ENCODE measurements at regions not wholly inside any gene's neighbourhood (a gene's known extent, or its start where the extent isn't known, plus 50 kb on each side); places are given as distances from the start of the nearest gene placed in this dataset.

DNA sequence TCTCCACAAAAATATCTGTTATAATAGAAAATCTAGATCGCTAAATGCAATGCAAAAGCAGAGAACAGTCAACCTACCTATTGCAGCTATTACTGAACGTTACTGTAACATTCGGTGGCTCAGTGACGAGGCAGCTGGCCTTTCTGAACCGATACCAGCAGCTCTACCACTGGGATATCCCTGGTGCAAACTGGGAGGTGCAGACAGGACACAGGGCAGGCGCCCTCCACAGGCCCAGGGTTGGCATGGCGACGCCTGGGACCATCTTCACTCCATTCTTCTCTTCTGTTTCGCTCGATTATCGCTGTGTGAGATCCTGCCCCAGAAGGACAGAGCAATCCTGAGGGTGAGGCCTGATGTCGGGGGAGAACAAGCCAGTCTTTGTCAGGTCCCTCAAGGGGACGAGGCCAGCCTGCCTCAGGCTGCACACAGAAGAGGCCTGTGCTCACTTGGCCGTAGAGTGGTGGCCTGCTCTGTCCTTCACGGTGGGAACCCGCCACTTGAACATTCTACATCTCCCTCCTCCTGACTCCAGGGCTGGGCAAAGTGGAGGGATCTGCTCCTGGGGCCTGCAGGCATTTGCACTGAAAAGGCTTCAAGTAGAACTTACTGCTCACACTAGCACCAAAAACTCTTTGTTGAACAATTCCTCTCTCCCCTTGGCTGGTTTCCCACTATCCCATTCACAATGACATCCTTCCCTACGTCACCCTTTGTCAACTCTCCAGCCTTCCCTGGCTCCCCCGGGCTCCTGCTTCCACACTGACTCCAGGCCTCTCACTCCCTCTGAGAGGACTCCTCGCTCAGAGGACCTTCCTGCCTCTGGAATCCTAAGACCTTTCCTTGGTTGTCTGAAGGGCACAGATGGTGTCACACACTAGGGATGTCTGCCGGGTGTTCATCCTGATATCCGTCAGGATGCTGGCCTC is 49.7 kb downstream of the CYRIA start:
- DNase-seq = no peak

DNA sequence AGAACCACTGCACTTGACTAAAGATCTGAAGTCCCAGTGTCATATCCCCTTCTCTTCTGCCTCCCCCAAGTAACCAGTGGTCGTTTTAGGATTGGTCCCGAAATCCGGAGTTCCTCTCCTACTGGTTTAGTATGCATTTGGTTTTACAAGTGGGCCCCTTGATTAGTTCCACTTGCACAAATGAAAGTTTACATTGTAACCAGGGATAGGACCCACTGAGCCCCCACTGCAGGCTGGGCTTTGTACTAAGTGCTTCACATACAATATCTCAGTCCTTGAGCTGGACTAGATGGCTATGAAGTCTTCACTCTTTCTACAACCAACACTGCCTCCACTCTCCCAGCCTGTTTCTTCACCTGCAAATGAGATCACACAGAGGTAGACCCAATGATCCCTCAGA is 50.4 kb downstream of the CYRIA start:
- DNase-seq = no peak

DNA sequence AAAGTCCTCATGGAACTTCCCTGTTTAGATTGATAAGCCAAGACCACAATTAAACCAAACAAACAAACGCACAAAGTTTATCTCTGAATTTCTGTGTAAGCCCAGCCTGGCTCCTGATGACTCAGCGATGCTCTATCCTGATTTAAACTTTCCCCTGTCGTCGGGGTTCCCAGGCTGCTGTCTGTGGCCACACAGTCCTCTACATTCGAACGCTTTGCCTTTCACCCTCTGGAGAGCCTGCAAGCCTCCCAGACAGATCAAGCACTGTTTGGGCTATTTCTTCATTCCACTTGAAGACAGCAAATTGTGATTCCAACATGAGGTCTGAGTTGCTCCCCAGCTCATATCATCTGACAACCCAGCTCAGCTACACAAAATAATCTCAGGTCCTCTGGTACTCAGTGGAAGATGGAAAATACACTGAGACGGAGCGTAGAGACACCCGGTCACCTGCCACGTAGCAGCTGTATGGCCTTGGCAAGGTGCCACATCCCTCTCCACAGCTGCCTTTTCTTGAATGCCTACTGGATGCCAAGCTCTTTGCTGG is 51.2 kb downstream of the CYRIA start:
- no peak for DNase-seq

DNA sequence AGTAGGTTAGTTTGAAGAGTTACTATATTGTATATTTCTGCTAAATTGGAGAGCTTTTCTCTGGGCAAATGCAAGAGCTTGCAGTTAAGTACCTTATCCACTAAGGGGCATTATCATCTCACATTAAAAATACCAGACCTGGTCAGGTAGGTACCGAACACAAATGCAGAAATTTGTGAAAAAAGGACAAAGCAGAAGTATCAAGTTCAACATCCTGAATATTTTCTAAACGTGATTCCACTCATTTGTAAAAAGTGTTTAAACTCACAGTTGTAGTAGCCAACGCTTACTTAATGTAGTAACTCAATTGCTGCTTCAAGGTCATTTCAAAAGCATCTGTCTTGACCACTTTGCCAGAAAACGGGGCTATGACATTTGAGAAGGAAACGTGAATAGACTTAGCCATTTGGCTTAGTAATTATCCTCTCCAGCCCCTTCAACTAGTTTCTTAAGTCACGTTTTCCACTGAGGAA is 52.1 kb downstream of the CYRIA start:
- no peak for DNase-seq

DNA sequence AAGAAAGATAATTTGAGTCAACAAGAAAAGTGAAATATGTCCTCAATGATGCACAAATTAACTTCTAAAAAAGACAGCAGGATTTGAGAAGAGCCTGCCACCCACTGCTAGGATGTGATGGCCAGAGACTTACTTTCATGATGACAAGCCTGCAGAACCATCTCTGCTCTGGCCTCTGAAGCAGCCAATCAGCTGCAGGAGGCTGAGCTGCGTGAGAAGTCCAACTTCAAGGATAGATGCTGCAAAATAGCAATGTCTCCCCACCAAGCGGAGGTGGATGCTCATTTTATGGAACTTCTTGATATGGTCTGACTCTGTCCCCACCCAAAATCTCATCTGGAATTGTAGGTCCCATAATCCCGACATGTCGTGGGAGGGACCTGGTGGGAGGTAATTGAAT is 53.1 kb downstream of the CYRIA start:
- no peak for DNase-seq

DNA sequence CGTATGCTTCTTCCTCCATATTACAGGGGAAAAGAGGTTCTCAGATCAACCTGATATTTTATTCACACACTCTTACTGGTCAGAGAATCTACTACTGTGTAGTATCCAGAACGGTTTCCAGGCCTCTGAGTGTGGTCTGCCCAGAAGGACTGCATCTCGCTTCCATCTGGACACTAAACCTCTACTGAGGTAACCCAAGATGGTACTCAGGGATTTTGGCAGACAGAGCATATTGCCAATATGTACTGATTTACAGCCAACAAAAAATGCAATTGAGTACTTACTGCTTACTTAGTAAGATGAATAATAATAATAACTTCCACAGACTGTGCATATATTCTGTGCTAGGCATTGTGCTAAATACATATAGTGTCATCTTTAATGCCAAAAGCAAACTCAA is 55.8 kb downstream of the CYRIA start:
- no peak for DNase-seq

DNA sequence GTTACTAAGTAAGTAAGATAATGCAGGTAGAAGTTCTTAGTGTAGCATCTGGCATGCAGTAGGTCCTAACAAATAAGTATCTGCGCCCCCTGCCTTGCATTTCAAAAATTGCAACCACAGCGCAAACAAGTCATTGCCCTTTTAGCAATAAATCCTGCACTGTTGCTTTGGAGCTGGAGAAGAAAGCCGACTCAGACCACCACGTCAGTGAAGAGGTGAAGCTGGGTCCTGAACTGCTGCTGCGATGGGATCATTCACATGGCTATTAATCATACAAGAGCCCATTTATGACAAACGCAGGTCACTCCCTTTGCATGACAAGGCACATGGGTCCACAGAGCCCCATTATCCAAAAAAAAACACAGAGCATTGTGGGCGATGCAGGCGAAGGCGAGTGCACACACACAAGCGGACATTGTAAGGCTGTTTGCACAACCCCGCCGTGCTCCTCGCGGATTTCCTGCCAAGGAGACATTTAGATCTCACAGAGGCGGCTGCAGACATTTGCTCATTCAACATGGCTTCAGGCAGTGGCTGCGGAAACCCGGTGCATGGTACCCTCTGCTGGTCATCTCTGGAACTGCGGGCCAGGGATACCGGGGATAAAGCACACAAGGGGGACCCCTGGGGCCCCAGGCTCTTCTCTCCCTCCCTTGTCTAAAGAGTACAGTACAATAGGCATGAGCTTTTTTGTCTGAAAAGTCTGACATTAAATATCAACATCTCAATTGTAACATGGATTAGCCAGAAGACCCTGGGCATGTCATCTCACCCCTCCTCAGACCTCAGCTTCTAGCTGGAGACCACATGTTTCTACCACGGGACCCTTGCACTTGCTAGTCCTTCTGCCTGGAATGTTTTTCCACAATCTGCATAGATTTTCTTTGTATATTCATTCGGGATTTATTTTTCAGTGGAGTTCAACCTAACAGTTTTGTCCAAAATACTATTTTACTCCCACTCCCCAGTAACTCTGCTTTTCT is 56.7 kb downstream of the CYRIA start:
- DNase-seq = peak; percentile 89

DNA sequence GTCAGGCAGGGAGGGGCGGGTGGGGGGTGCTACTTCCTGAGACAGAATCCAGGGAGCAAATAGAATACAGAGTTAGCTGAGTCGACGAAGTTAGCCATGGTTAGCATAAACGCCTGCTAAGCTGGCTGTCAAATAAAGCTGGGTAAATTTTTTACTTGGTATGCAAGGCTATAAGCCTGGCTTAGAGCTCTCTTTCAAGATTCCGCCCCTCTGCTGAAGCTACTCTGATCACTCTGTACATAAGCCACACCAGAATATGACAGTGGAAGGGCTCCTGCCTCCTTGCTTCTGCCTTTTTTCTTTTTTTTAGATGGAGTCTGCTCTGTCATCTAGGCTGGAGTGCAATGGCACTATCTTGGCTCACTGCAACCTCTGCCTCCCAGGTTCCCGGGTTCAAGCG is 58.3 kb downstream of the CYRIA start:
- no peak for DNase-seq

DNA sequence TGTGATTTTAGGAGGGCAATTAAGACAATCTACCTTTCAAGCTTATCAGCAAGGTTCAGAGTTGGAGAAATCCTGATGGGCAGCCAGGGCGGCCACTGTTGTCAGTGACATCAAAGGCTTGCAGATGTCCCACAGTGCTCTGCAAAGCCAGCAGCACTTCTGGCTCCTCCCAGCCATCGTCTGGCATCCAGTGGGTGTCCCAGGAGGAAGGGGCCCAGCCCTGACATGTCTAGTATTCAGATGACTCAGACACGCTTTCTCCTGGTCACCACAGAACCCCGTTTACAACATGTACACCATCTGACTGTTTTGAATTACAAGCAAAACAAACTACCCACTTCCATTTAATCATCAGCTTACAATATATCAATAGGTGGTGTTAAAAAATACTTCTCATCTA is 61.4 kb downstream of the CYRIA start:
- DNase-seq = peak; percentile 88

DNA sequence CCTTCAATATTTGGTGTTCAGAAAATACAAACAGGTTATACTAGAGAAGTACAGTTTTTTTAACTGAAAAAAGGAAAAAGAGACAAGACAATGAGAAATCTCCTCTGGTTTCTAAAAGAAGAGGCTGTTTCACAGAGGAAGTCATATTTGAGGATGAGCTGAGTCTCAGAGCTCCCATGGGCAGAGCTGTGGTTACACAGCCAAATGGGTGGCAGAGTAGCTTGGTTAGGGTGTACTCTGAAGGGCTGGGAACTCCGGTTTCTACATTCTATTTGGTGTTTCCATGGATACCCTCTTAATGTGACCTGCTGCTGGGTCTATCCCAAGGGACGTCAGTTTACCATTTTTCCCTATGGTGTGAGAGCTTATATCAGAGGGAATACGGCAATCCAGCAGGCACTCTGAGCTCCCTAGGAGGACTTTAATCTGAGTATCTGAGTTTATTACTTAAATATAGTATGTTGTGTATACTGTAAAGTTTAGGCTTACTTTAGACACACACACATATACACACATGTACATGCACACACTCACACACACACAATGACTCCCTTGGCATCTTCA is 74.2 kb downstream of the CYRIA start:
- DNase-seq = no peak

DNA sequence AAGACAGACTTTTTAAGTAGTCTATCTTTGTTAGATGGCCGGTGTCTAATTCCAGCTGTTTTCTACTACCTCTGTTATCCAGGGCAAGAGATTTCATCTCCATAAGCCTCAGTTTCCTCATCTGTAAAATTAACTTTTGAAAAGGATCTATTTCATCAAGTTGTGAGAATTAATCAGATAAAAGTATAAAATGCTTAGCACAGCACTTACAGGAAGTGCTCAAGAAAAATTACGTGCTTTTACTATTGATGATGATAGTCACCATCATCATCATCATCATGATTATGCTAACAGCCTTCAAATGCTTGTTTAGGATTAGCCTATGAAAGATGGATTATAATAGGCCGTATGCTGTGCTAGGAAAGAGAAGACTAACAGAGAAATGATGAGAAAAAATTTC is 76.2 kb downstream of the CYRIA start:
- no peak for DNase-seq

DNA sequence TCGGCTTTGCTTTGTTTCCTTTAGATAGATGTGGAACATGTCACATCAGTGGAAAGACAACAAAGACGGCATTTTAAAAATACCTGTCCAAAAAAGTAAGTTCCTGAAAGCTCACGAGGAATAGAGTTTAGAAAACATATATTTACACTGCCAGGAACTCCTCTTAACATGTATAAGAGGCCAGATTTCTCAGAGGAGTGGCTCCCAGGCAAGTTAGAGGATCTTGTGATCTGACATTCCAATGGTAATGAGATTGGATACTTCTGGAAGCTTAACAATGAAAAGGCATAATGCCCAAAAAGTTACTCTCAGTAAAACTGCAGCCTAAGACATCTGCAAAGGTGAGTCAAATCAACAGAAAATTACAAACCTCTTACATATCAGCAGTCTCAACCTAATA is 77.1 kb downstream of the CYRIA start:
- no peak for DNase-seq

DNA sequence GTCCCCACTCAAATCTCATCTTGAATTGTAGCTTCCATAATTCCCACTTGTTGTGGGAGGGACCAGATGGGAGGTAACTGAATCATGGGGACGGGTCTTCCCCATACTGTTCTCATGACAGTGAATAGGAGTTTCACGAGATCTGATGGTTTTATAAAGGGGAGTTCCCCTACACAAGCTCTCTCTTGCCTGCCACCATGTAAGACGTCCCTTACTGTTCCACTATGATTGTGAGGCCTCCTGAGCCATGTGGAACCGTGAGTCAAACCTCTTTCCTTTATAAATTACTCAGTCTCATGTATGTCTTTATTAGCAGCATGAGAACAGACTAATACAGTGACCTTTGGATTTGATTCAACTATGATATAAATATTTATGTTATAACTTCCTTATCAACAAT is 78.0 kb downstream of the CYRIA start:
- DNase-seq = no peak

DNA sequence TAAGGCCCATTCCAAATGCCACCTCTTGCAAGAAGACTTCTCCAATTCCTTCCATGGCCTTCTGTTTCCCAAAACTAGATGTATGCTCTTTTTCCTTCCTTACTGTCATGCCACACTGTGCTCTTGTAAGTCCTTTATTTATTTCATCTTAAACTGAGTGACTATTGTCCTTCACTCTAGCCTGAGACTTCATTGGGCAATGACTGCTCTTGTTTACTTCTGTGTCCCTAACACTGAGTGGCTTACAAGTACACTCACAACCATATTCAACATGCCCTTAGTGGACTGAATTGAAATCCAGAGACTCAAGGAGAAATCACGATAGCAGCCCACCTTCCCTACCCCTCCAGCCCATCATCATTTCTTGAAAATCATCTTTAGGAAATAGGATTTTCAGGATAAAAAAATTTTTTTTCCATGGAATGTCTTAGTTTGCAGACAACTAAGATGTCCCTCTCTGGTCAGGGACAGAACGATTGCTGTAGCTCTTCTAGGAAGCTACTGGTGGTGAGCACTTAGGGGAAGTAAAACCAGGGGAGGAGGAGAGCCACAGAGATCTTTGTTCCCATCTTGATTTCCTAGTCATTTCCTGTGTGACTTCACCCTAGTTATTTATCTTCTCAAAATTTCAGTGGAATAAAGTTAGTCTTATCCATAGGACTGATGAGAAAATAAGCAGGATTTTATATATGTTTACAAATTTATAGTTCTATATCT is 80.7 kb downstream of the CYRIA start:
- DNase-seq = no peak

DNA sequence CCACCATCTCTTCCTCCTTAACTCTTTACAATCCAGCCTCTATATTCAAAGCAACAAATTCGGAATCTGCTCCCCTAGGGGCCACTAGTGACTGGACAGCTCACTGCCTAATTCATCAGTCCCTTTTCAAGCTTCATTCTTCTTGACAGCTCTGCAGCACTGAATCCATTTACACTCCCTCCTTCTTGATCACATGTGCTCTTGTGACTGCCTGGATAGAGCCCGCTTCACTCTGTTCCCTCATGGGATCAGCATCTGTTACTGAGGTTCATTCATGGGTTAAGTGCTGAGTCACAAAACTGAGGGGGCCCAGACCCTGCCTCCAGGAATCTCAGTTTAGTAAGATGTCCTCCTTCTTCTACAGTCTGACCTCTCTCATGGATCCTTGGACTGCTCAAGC is 81.5 kb downstream of the CYRIA start:
- no peak for DNase-seq

DNA sequence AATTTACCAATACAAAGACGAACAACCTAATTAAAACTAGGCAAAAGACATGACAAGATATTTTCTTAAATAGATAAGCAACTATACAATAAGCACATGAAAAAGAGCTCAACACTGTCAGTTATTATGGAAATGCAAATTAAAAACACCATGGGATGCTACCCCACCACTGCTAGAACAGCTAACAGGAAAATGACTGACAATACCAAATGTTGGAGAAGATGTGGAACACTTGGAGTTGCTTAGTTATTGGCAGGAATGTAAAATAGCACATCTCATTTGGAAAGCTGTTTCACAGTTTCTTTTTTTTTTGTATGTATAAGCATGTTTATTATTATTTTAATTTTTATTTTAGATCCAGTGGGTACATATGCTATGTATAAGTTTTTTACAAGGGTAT is 84.4 kb downstream of the CYRIA start:
- no peak for DNase-seq

DNA sequence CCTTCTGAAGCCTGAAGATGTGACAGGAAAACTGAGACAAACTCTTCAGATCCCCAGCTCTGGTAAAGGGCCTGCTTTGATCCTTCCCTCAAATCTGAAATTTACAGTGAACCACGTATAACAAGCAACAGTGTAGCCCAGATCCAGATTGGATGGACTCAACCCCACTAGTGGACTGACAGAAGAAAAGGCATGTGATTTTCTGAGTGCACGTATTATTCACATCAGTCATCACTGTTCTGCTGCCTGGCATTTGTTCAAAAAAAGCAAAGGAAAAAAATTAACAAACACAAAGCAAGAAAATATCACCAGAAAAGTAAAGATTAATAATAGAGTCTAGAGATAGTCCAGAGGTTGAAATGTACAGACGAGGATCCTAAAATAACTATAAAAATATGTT is 87.6 kb downstream of the CYRIA start:
- DNase-seq = no peak

DNA sequence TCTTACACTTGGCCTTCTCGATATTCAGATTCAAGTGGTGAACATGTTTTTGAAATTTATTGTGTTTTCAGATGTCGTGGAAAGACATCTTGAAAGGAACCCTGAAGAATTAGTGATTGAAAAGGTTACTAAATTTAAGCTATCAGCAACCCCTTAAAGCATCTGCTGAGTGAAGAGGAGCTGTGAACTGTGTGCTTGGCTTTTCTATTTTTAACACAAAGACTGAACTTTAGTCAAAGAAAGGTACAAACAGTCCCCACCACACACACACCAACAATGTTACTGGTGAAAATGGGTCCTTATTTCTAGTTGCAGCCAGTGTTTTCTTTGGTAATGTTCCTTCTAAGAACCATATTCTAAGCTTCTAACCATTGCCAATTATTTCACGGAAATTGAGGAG is 95.1 kb downstream of the CYRIA start:
- no peak for DNase-seq

DNA sequence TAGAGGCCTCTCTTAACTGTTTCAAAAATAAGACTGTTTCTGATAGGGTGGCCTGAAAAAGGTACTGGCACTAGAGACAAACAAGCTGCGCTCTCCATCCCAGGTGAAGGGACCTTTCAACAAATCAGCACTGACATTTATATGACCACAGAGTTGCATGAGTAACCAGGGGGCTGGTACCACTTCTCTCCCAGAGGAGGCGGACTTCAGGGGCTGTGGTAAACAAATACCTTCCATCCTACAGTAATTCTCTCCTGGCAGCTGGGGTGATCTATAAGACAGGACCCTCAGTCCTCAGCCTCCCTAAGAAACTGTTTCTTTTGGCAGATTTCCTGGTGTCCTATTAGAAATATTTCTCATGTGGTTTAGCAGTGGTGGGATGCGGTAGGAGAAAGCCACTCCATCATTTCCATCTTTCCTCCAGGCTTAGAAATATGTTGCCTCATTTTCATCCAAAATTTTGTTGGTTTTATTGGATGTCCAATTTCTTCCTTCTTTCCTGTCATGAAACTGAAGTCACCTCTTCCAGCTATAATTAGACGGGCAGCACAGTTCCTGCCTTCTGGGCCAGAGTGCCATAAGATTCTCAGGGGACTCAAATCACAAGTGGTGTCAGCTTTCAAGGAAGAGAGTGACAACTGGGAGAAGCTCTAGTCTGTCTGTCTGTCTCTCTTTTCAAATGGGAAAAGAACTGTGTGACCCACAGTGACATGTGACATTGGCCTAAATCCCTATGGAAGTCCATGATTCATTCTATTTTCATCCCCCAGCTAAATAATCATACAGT is 96.4 kb downstream of the CYRIA start:
- peak; percentile 61 for DNase-seq

DNA sequence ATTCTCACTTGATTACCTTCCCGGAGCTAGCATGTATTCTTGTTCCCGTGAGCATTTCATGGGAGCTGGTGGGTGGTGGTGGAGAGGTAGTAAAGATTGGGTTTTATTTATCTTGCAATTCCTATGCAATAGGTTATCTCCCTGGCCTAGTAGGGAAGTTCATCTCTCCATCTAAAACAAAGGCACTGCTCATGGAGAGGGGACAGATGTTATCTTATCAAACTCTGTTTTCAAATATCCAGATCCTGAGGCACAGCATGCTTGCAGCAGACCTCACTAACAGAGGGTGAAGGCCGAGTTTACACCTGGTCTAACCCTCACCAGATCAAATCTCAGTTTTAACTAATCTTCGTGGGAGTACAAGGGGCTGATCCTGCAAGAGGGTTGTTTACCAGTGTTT is 98.9 kb downstream of the CYRIA start:
- no peak for DNase-seq

DNA sequence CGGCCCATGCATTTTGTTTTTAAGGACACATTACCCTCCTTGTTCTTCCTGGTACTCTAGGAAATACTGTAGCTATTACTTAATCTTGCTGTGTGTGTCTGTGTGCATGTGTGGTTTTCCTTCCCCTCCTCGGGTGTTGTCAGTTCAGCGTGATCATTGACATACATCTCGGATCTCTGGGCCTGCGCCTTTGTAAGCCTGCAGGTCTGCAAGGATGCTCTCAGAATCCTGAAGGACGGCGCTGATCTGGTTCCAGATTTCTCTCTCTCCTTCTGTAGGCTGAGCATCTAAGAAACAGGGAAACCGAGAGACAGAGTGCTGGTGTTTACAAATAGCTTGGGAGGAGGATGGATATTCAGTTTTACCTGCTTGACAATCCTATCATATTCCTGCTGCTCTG is 100.2 kb downstream of the CYRIA start:
- no peak for DNase-seq

DNA sequence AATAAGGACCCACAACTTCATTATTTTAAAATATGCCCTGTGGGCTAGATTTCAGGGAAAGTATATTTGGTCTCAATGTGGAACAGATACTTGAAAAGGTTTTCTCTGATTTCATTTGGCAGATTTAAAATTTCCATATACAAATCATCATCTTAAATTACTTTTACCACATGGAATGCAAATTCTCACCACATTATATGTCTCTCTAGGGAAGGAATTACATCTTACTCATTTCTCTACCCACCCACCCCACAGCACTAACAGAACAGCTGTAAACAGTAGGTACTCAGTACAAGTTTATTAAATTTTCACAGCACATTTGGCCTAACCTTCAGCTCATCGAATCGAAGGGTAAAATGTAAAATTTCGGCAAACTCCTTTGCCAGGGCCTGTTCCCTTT is 104.0 kb downstream of the CYRIA start:
- DNase-seq = no peak
